ENCODE measurements at regions not wholly inside any gene's neighbourhood (a gene's known extent, or its start where the extent isn't known, plus 50 kb on each side); places are given as distances from the start of the nearest gene placed in this dataset.
A peak's percentile ranks its signal among the peaks of the same experiment; 100 is the strongest.

- H3K9me3 ChIP-seq, result no peaks in the 10 kb centered on the region
- H3K4me3 ChIP-seq, result no peak overlapping the region
- H3K4me1 ChIP-seq (ENCODE audit: low read depth), result no peaks in the 10 kb centered on the region
- intact Hi-C loops (cut with DNase I, micrococcal nuclease), result no loop called here
- peak in 1 of 3 donors; percentile 25 for DNase-seq
- no peaks in the 10 kb centered on the region for H3K36me3 ChIP-seq (ENCODE audit: low read depth)
- peak; percentile 46 for ATAC-seq
- TF ChIP-seq CTCF (IDR thresholded peaks at IDR 0.05), result no peak
These were observed 681.8 kb downstream of the SEMA5A start for GRCh38 chr5:8864053-8864452.

- intact Hi-C loops (cut with DNase I, micrococcal nuclease), result no loop called here
- Histone ChIP-seq H3K4me3 (no peak overlapping the region), H3K36me3 (ENCODE audit: low read depth) (no peaks in the 10 kb centered on the region), H3K4me1 (ENCODE audit: low read depth) (no peaks in the 10 kb centered on the region), H3K9me3 (no peaks in the 10 kb centered on the region)
- TF ChIP-seq CTCF (IDR thresholded peaks at IDR 0.05), result no peak
- ATAC-seq (no peak), DNase-seq (no peak)
These were observed 680.6 kb downstream of the SEMA5A start for GRCh38 chr5:8865266-8865665.

- intact Hi-C loops (cut with DNase I, micrococcal nuclease), result no loop called here
- Histone ChIP-seq H3K4me1 (ENCODE audit: low read depth) (no peaks in the 10 kb centered on the region), H3K9me3 (no peaks in the 10 kb centered on the region), H3K4me3 (no peak overlapping the region), H3K36me3 (ENCODE audit: low read depth) (no peaks in the 10 kb centered on the region)
- TF ChIP-seq CTCF (IDR thresholded peaks at IDR 0.05), result no peak
- ATAC-seq (no peak), DNase-seq (no peak)
These were observed 680.0 kb downstream of the SEMA5A start for GRCh38 chr5:8865686-8866374.

GRCh38 chr5:8868283-8868682 lies 677.6 kb downstream of the SEMA5A start:
- no peak for TF ChIP-seq CTCF (IDR thresholded peaks at IDR 0.05)
- Histone ChIP-seq H3K36me3 (ENCODE audit: low read depth) (no peaks in the 10 kb centered on the region), H3K4me3 (no peak overlapping the region), H3K9me3 (no peaks in the 10 kb centered on the region), H3K4me1 (ENCODE audit: low read depth) (no peaks in the 10 kb centered on the region)
- DNase-seq (no peak), ATAC-seq (no peak)
- intact Hi-C loops (cut with DNase I, micrococcal nuclease), result no loop called here

- intact Hi-C loops (cut with DNase I, micrococcal nuclease), result no loop called here
- no peak for DNase-seq
- Histone ChIP-seq H3K9me3 (no peaks in the 10 kb centered on the region), H3K4me1 (ENCODE audit: low read depth) (no peaks in the 10 kb centered on the region), H3K36me3 (ENCODE audit: low read depth) (no peaks in the 10 kb centered on the region), H3K4me3 (no peak overlapping the region)
- ATAC-seq, result no peak
- TF ChIP-seq CTCF (IDR thresholded peaks at IDR 0.05), result no peak
These were observed 675.9 kb downstream of the SEMA5A start for GRCh38 chr5:8869932-8870331.

Measured in mucosa of descending colon (tissue), 3 donors.